ENCODE measurements at regions not wholly inside any gene's neighbourhood (a gene's known extent, or its start where the extent isn't known, plus 50 kb on each side); places are given as distances from the start of the nearest gene placed in this dataset.
"Not testable (repeated sequence)": the region's sequence is repeated elsewhere in the genome, so short reads cannot be mapped to it uniquely, and the experiment has no call there.

GRCh38 chr2:81481242-81481993, 1176.9 kb upstream of the LRRTM1 start:
- Mint-ChIP-seq H3K27ac (no peak overlapping the region), H3K9me3 (peaks cover 15 to 17% of the 10 kb centered on the region in 2 donors), H3K36me3 (no peaks in the 10 kb centered on the region)
- DNase-seq (ENCODE audit: low spot score in 2 of 2) (no peak), ATAC-seq (no peak)

DNA sequence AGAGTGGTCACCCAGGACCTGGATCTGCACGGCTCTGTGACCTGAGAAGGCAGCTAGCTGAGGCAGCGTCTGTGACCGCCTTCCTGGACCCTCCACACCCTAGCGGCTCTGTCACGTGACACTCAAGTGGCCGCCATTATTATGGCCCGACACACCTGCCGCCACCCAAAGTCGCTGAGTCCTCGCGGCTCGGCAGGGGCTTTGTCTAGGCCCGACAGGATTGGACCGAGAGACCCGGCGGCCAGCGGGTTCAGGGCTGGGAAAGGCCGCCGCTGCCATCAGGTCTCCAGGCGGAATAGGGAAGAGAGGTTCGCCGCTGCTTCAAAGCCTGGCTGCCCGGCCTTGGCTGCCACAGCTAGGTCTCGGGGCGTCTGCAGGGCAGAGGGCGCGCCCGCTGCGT, 1162.5 kb upstream of the LRRTM1 start:
- Mint-ChIP-seq H3K36me3 (no peaks in the 10 kb centered on the region), H3K27ac (no peak overlapping the region), H3K9me3 (peaks cover 29 to 31% of the 10 kb centered on the region in 2 donors)
- DNase-seq (ENCODE audit: low spot score in 2 of 2) (no peak), ATAC-seq (no peak)

DNA sequence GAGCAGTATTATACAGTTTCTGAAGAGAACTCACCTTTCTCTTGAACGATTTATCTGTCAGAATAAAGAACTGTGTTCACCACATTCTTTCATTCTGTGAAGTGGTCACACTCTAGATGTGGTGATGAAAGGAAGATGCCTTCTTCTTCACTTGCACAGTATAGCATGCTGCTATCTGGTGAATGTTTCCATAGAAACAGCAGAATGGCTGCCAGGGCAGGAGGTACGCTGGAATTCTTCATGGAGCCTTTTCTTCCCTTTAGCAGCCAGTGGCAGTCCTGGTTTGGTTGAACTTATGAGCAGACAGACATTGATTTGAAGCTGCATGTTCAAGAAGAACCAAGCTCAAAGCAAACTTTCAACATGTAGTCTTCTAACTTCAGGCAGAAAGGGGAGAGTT, 1157.9 kb upstream of the LRRTM1 start:
- no peak for ATAC-seq
- Mint-ChIP-seq H3K9me3 (peaks cover 36 to 42% of the 10 kb centered on the region in 2 donors), H3K36me3 (no peaks in the 10 kb centered on the region), H3K27ac (no peak overlapping the region)
- DNase-seq (ENCODE audit: low spot score in 2 of 2): no peak

DNA sequence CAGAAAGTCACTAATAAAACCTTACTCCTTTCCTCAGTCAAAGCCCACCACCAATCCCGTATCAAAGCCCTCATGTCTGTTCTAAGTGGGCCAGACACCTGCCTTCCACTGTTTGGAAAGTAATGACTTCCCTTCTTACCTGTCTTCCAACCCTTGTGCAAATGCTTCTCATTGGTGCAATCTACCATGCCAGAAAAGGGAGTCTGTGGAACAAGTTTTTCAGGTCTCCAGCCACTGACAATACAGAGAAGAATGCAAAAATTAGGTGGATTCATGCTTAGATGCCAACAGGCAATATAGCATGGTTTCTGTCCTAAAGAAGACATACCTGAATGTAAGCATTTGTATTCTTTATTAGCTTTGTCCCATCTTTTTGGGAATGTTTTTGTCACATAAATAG, 1140.6 kb upstream of the LRRTM1 start:
- no peak for DNase-seq (ENCODE audit: low spot score in 2 of 2)
- no peak for ATAC-seq

GRCh38 chr2:81437456-81438000, 1133.0 kb upstream of the LRRTM1 start:
- peaks cover 18 to 21% of the 10 kb centered on the region in 2 donors for H3K9me3 Mint-ChIP-seq

More for the DNA sequence above, 1140.6 kb upstream of the LRRTM1 start:
- Mint-ChIP-seq H3K9me3 (peaks cover 18 to 35% of the 10 kb centered on the region in 2 donors), H3K36me3 (peaks cover 0 to 6% of the 10 kb centered on the region in 2 donors), H3K27ac (no peak overlapping the region)

GRCh38 chr2:81436256-81436655, 1131.7 kb upstream of the LRRTM1 start:
- DNase-seq (ENCODE audit: low spot score in 2 of 2): no peak
- Mint-ChIP-seq H3K9me3 (peaks cover 14 to 15% of the 10 kb centered on the region in 2 donors), H3K27ac (no peak overlapping the region), H3K36me3 (no peaks in the 10 kb centered on the region)
- no peak for ATAC-seq

More at GRCh38 chr2:81437456-81438000, 1133.0 kb upstream of the LRRTM1 start:
- ATAC-seq (no peak), DNase-seq (ENCODE audit: low spot score in 2 of 2) (no peak)
- H3K36me3 Mint-ChIP-seq: no peaks in the 10 kb centered on the region
- no peak overlapping the region for H3K27ac Mint-ChIP-seq

DNA sequence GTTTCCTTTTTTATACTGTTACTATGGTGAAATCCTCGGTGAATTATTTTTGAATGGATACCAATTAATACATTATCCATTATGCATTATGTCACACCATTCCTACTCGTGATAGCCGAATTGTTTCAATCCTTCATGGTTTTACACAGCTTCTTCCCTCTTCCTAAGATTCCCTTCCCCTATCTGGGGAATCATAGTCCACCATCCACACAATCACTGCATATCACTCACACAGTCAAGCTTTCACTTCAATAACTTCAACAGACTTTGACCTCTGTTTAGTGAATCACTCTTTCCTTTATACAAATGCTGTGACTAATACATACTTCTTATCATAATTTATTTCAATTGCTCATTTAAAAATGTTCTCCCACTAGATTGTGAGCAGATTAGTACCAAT, 1108.1 kb upstream of the LRRTM1 start:
- H3K27ac Mint-ChIP-seq: no peak overlapping the region
- no peak for DNase-seq (ENCODE audit: low spot score in 2 of 2)
- ATAC-seq: no peak
- no peaks in the 10 kb centered on the region for H3K36me3 Mint-ChIP-seq
- peaks cover 0 to 10% of the 10 kb centered on the region in 2 donors for H3K9me3 Mint-ChIP-seq

DNA sequence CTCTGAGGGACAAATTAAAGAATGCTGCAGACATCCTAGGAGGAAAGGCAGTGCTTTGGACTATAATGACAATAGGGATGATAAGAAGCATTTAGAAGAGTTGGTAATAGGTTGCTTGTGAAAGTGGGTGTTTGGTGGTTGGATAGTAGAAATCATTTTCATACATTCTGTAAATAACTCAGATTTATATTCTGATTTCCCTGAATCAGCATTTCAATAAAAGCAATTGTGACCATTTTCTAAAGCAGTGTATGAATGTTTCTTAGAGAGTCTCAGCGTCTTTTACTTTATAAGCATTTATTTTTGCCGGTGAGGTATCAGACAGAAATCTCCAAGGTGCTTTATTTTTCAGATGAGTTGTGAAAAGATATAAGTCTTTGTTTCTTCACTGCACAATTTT, 1099.0 kb upstream of the LRRTM1 start:
- DNase-seq (ENCODE audit: low spot score in 2 of 2) (no peak), ATAC-seq (no peak)
- H3K27ac Mint-ChIP-seq: no peak overlapping the region
- peaks cover 6 to 14% of the 10 kb centered on the region in 2 donors for H3K9me3 Mint-ChIP-seq
- no peaks in the 10 kb centered on the region for H3K36me3 Mint-ChIP-seq

DNA sequence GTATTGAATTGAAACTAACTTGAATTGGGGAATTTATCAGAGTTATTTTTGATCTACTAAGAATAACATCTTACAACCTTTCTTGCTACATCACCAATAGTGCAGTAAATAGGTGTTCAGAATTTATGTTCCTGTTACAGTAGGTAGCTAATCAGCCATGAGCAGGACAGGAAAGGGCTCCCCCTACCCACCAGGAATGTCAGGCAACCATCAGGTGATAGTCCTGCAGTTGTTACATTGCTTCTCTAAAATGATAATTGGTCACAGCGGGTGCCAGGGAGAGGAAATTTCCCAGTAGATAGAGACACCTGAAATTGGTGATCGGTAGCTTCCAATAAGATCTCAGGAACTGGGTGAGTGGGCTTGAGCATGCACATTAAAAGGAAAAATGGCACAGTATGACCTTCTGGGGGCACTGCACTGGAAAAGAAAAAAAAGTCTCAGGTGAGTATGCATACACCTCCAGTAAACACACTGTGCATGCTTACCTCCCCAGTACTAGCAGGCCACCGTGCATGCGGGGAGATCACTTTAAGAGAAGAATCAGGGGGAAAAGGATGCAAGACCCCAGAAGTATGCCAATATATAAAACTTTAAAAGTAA, 1092.0 kb upstream of the LRRTM1 start:
- H3K9me3 Mint-ChIP-seq: peaks cover 11 to 12% of the 10 kb centered on the region in 2 donors
- no peak overlapping the region for H3K27ac Mint-ChIP-seq
- ATAC-seq: no peak
- DNase-seq (ENCODE audit: low spot score in 2 of 2): no peak
- no peaks in the 10 kb centered on the region for H3K36me3 Mint-ChIP-seq

DNA sequence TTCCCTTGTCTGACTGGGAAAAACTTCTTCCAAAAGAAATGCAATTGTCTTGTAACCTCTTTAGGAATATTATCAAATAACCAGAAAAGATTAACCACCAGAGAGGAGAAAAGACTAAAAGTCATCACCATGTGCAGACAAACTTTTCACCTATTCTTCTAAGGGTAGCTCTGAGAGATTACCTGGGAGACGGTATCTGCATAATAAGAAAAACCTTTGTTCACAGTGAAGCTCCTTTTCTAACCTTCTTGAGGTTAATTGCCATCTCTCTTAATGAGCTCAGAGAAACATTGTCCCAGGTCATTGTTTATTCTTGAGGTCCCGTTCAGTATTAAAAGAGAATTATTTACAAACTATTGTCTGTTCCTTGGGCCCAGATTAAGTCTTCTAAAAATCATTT, 1091.2 kb upstream of the LRRTM1 start:
- DNase-seq (ENCODE audit: low spot score in 2 of 2): no peak

GRCh38 chr2:81389203-81389602, 1084.7 kb upstream of the LRRTM1 start:
- ATAC-seq (no peak), DNase-seq (ENCODE audit: low spot score in 2 of 2) (no peak)
- no peak overlapping the region for H3K27ac Mint-ChIP-seq
- H3K9me3 Mint-ChIP-seq: peaks cover 25 to 36% of the 10 kb centered on the region in 2 donors
- H3K36me3 Mint-ChIP-seq: no peaks in the 10 kb centered on the region

More for the DNA sequence above, 1091.2 kb upstream of the LRRTM1 start:
- no peak for ATAC-seq
- Mint-ChIP-seq H3K36me3 (no peaks in the 10 kb centered on the region), H3K9me3 (peaks cover 10 to 15% of the 10 kb centered on the region in 2 donors), H3K27ac (no peak overlapping the region)

GRCh38 chr2:81363800-81364199, 1059.2 kb upstream of the LRRTM1 start:
- peaks cover 29 to 36% of the 10 kb centered on the region in 2 donors for H3K9me3 Mint-ChIP-seq
- ATAC-seq (no peak), DNase-seq (ENCODE audit: low spot score in 2 of 2) (no peak)
- no peak overlapping the region for H3K27ac Mint-ChIP-seq
- peaks cover 0 to 21% of the 10 kb centered on the region in 2 donors for H3K36me3 Mint-ChIP-seq

GRCh38 chr2:81362468-81362867, 1057.9 kb upstream of the LRRTM1 start:
- DNase-seq (ENCODE audit: low spot score in 2 of 2); H3K27ac Mint-ChIP-seq; ATAC-seq: not testable (repeated sequence)
- Mint-ChIP-seq H3K9me3 (peaks cover 19 to 26% of the 10 kb centered on the region in 2 donors), H3K36me3 (peaks cover 0 to 21% of the 10 kb centered on the region in 2 donors)

DNA sequence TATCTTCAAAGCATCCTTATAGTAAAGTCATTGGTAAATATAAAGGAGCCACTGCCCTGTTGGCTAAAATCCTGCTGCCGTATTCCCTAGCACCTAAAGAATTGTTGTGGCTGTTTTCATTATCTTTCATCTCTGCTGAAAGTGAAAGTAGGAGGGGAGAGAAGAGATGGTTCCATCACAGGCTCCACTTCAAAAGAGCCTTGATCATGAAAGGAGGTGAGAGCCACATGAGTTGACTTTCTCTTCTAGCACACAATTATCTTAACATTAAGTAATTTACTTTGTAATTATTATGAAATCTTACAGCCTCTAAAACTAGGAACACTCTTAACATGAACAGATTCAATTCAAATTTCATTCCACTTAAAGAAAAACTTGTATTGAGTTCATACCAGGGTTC, 1050.9 kb upstream of the LRRTM1 start:
- Mint-ChIP-seq H3K36me3 (peaks cover 0 to 8% of the 10 kb centered on the region in 2 donors), H3K9me3 (peaks cover 13 to 21% of the 10 kb centered on the region in 2 donors), H3K27ac (no peak overlapping the region)
- DNase-seq (ENCODE audit: low spot score in 2 of 2) (no peak), ATAC-seq (no peak)

DNA sequence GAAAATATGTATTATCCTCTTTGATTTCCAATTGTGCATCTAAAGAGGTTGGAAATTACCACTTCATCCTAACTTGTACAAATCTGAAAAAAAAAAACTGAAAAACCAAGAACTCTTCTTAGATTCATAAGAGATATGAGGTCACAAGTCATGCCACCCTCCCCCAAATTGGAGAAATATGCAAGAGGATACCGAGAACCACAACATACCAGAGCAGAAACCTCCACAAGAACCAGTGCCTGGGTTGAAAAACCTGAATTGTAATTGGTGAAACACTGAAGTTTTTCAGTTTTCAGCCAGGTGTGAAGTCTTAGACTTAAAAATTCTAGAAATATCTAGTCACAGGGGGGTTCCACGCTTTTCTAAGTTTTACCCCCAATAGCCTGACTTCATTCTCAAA, 1029.5 kb upstream of the LRRTM1 start:
- Mint-ChIP-seq H3K27ac (no peak overlapping the region), H3K9me3 (peaks cover 8 to 14% of the 10 kb centered on the region in 2 donors), H3K36me3 (no peaks in the 10 kb centered on the region)
- no peak for DNase-seq (ENCODE audit: low spot score in 2 of 2)
- ATAC-seq: no peak

DNA sequence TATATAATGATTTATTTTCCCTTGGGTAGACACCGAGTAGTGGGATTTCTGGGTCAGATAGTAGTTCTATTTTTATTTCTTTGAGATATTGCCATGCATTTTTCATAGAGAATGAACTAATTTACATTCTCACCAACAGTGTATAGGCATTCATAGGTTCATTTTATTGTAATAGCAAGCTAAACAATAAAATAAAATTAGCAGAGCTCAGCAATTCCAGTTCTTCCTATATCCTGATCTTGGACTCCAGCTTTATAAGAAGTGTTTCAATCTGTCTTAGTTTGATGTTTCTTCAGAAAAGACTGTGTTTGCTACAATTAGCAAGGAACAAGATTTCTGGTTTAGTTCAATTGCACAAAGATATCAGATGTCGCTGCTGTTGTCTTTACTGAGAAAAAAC, 1024.4 kb upstream of the LRRTM1 start:
- H3K36me3 Mint-ChIP-seq: peaks cover 0 to 3% of the 10 kb centered on the region in 2 donors
- ATAC-seq (no peak), DNase-seq (ENCODE audit: low spot score in 2 of 2) (no peak)
- peaks cover 16 to 17% of the 10 kb centered on the region in 2 donors for H3K9me3 Mint-ChIP-seq
- no peak overlapping the region for H3K27ac Mint-ChIP-seq

- H3K27ac Mint-ChIP-seq: no peak overlapping the region
- ATAC-seq: no peak
- H3K36me3 Mint-ChIP-seq: peaks cover 0 to 7% of the 10 kb centered on the region in 2 donors
- peaks cover 20 to 27% of the 10 kb centered on the region in 2 donors for H3K9me3 Mint-ChIP-seq
- DNase-seq (ENCODE audit: low spot score in 2 of 2): no peak
These were observed 1023.4 kb upstream of the LRRTM1 start for GRCh38 chr2:81327911-81328310.

All from activated naive CD4-positive, alpha-beta T cell treated with anti-CD3 and anti-CD28 coated beads, Interleukin-2, amount 50 U/mL, for 72 hours (primary cell).